ENCODE measurements at regions not wholly inside any gene's neighbourhood (a gene's known extent, or its start where the extent isn't known, plus 50 kb on each side); places are given as distances from the start of the nearest gene placed in this dataset.
A peak's percentile ranks its signal among the peaks of the same experiment; 100 is the strongest.
"Not testable (repeated sequence)": the region's sequence is repeated elsewhere in the genome, so short reads cannot be mapped to it uniquely, and the experiment has no call there.

DNA sequence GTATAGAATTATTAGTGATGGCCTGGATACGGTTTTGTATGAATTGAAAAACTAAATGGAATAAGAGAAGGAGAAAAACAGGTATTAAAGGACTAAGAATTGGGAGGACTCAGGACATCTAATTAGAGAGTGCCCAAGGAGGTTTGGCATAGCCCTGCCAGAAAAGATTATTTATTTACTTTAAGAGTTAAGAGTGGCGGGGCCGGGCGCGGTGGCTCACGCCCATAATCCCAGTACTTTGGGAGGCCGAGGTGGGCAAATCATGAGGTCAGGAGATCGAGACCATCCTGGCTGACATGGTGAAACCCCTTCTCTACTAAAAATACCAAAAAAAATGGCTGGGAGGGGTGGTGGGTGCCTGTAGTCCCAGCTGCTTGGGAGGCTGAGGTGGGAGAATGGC is 115.2 kb upstream of the KCNJ3 start:
- not testable (repeated sequence) for DNase-seq (ENCODE audit: low spot score)

DNA sequence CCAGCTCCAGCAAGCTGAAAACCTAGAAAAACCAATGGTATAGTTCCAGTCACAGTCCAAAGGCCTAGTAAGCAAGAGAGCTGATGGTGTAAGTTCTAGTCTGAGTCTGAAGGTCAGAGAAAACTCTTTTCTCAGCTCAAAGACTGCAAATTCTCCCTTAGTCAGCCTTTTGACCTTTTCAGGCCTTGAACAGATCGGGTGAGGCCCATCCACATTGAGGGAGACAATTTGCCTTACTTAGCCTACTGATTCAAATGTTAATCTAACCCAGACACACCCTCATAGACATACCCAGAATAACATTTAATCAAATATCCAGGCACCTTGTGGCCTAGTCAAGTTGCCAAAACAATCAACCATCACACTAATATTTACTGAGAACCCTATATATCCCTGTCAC is 110.8 kb upstream of the KCNJ3 start:
- no peak for DNase-seq (ENCODE audit: low spot score)

DNA sequence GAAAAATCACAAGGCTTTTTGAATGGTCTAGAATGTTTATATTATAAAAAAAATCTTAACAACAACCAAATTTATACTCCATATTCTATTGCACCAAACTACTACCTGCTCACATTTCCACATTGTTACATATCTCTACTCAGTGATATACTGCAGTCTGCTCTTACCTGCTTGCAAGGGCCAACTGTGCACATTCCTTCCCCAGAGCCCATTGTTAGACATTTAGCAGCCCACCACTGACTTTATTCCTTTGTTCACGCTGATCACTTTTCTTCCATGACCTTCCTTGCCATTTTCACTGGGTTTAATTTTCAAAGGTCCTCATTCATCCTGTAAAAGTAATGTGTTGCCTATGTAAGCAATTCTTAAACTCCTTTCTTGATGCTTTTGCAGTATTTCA is 109.7 kb upstream of the KCNJ3 start:
- no peak for DNase-seq (ENCODE audit: low spot score)

DNA sequence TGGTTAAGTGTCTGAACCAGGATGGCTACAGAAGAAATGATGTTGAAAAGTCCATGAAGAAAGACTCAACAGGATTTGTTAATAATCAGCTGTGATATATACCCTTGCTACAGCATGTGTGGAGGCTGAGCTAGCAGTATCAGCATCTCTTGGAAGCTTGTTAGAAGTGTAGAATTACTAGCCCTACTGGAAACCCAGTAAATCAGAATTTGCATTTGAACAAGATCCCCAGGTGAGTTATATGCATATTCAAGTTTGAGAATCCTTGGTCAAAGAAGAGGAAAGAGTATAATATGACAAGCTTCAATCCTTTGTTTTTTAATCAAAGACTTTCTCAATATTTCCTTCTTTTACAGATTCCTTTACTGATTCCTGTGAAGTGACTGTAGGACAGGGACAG is 109.0 kb upstream of the KCNJ3 start:
- no peak for DNase-seq (ENCODE audit: low spot score)

DNA sequence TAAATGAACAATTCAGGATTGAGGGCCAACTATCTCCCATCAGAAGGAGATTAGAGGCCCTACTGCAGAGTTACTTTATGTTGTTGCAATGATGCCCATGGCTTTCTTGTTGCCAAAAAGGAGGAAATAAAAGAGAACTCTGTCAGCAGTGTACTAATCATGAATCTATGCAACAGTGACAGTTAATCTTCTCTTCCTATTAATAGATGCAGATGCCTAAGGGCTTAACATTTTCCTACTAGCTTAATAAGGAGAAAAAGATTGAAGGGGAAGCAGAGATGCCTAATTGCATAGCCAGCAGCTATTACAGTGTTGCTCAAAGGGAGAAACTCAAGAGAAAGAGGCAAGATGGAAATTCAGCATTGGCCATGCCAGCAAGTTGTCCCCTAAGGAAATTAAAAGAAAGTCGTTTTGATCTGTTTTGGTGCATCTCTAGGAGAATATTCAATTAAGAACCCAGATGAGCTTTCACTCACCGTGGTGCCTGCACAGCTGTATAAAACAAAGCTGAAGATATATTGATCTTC is 107.1 kb upstream of the KCNJ3 start:
- DNase-seq (ENCODE audit: low spot score) = no peak

DNA sequence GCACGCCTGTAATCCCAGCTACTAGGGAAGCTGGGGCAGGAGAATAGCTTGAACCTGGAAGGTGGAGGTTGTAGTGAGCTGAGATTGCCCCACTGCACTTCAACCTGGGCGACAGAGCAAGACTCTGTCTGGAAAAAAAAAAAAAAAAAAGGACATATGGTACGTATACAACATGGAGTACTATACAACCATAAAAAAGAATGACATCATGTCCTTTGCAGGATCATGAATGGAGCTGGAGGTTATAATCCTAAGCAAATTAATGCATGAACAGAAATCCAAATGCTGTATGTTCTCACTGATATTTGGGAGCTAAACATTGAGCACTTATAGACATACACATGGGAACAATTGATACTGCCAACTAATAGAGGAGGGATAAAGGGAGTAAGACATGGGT is 99.3 kb upstream of the KCNJ3 start:
- DNase-seq (ENCODE audit: low spot score) = no peak

DNA sequence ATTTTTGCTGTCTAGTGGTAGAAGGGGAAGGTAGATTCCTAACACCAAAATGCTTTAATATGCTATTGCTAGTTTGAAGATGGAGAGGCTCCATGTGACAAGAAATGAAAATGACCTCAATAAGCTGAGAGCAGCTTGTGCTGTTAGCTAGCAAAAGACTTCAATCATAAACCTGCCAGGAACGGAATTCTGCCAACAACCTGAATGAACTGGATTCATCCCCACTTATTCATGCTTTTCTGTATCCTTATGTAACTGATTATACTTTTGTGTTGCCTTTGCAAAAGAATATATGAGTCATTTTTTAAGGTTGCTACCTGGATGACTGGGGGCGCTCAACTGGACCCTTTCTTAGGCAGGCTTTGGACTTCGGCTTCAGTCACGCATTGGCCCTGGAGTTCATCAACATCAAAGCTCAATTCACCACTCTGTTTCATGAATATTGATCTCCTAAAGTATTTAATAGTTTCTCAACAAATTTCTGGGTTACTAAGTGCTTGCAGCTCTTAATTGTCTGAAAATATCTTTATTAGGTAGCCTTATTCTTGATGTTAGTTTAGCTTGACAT is 97.5 kb upstream of the KCNJ3 start:
- no peak for DNase-seq (ENCODE audit: low spot score)

DNA sequence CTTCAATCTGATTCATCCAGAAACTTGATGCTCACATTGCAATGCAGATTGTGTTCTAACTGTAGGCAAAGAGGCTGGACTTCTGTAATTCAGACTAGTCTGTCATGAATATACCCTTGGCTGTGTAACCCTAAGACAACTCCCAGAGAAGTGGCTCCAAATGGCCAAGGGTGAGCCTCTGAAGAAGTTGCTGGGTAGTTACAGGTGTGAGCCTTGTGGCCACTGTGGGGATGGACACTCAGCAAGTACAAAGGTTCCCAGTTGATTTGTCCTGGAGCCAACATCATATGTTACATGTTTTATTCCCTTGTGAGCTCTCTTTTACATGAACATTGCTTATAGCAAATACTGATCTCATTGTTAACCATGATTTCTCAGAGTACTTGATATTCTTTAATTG is 94.8 kb upstream of the KCNJ3 start:
- no peak for DNase-seq (ENCODE audit: low spot score)

DNA sequence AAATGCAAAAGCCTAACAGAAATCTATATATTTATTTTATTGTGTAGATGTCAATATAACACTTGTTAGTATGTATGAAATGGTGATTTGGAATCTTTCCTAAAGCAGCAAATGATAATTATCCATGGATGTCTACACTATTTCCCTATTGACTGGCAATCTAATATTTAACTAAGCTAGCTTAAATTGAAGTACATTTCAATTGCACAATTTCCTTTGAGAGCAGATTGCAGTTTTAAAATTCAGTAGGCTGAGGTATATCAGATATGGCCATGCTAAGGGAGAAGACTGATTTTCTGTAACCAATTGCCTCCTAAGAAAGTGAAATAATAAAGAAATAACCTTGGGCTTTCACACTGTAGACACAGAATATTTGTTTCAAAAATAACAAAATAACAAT is 90.1 kb upstream of the KCNJ3 start:
- DNase-seq (ENCODE audit: low spot score) = no peak

DNA sequence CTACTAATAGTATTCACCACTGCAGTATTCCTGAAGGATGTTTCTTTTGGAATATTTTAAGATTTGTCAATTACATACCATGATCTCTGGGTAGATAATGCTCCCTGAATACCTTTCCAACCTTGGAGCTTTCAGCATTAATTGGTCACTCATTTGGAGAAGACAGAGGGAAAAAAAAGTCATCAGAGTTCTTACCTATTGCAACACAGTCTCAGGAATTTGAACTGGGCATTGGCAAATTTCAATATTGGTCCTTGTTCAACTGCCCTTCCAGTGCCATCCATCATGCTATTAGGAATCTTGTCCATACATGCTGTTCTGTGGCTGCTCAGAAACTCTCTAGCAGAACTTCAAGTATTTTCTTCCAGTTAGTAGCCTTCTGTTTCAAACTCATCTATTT is 83.6 kb upstream of the KCNJ3 start:
- DNase-seq (ENCODE audit: low spot score) = no peak

DNA sequence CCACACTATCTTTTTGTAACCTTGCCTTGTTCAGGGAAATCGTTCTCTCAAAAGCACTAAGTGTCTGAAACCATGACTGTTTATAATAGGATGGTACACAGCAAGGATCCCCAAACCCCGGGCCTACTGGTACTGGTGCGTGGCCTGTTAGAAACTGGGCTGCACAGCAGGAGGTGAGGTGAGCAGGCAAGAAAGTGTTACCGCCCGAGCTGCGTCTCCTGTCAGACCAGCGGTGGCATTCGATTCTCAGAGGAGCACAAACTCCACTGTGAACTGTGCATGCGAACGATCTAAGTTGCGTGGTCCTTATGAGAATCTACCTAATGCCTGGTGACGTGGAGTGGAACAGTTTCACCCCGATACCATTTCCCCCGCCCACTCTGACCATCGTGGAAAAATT is 81.8 kb upstream of the KCNJ3 start:
- DNase-seq (ENCODE audit: low spot score) = no peak

DNA sequence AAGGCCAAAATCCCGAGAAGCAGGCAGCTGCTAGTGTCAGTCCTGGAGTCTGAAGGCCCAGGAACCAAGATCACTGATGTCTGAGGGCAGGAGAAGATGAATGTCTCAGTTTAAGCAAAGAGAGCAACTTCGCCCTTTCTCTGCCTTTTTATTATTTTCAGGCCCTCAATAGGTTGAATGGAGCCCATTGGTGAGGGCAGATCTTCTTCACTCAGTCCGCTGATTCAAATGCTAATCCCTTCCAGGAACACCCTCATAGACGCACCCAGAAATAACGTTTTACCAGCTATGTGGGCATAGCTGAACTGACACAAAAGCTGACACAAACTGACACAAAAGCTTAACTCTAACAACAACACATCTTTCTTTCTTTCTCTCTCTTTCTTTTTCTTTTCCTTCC is 78.0 kb upstream of the KCNJ3 start:
- no peak for DNase-seq (ENCODE audit: low spot score)

DNA sequence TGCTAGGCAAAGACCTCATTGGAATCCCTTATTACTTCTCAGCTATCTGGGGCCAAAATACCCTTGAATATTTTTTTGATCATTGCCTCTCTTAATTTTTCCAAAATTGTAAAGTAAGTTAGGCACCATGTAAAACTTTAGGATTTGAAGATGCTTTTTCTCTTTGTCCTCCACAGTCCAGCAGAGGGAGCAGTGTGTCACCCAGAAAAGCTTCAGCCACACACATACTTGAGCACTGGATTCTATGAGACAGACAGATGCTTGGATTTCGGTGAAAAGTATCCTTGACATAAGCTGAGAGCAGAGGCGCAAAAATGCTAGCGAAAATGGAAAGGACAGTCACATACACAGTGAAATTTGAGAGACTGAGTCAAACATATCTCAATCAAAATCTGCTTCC is 74.7 kb upstream of the KCNJ3 start:
- DNase-seq (ENCODE audit: low spot score) = peak; percentile 7

DNA sequence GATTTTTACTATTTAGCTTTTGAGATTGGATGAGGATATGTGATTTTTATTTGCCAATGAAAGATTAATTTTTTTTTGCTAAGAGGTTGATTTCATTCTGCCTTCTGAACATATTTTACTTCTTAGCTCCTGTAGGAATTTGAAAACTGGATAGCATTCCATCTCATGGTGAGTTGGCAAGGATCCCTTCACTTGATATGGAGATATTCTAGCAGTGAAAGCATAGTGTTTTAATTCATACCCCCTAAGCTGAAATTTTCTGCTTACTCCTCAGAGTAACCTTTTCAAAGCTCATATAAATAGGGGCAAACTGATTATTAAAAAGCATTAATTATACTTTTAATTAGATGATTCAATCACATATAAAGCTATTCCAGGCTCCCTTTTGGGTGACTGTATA is 61.0 kb upstream of the KCNJ3 start:
- no peak for DNase-seq (ENCODE audit: low spot score)

DNA sequence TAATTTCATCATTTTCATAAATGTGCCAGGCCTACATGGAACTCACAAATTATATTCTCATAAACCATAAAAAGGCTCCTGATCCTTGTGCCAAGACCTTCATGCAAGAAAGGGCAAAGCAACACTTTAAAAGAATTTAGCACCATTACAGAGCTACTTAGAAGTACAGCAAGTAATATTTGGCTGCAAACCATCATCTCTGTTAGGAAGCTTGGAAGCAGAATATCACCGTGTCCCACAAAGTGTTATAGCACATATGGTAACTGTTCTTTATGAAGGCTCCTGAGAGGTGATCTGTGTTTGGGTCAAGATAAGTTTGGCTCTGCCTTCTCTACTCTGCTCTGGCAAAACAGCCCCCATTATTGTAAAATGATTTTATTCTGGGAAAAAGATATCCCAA is 59.7 kb upstream of the KCNJ3 start:
- no peak for DNase-seq (ENCODE audit: low spot score)

DNA sequence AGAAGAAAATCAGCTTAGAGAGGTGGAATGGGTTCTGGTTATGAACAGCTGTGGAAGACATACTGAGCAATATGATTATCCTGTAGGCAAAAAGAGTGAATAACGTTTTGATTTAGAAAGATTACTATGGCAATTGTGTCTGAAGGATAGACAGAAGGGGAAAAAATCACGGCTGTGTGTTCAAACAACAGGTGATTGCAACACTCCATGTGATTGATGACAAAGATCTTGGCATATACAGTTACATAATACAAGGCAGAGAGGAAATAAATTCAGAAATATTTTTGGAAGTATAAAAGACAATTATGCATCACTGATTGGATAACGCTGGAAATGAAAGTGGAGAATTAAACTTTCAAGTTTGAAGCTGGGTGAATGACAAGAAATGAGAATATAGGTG is 58.5 kb upstream of the KCNJ3 start:
- no peak for DNase-seq (ENCODE audit: low spot score)
